ENCODE measurements at regions not wholly inside any gene's neighbourhood (a gene's known extent, or its start where the extent isn't known, plus 50 kb on each side); places are given as distances from the start of the nearest gene placed in this dataset.

DNA sequence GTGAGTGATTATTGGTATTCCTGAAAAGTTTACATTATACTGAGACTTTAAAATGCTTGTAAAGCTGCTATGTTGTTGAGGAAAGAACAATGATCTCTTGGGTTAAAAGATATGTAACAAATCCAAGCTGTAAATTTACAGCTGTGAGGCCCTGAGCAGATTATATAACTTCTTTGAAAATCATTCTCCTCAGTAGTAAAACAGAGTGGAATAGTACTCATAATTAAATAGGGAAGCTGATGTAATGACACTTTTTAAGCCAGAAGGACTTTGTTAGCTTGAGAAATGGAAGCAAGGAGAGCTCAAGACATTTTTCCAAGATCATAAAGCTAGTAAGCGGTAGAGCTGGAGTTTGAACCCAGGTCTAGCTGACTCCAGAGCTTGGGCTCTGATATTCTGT is 363.9 kb downstream of the TMEM135 start:
- Histone ChIP-seq H3K36me3 (no peaks in the 10 kb centered on the region), H3K4me3 (no peak overlapping the region), H3K27me3 (no peaks in the 10 kb centered on the region), H3K9me3 (no peaks in the 10 kb centered on the region), H3K27ac (no peak overlapping the region), H3K4me1 (peaks cover 0 to 14% (median 0%) of the 10 kb centered on the region in 4 donors)
- DNase-seq (ENCODE audit: low spot score in 2 of 2): no peak
- 82 to 100% methylated on average over 1 of the region's 1 CpG for WGBS, 2 donors
- TF ChIP-seq, protein P1, sequence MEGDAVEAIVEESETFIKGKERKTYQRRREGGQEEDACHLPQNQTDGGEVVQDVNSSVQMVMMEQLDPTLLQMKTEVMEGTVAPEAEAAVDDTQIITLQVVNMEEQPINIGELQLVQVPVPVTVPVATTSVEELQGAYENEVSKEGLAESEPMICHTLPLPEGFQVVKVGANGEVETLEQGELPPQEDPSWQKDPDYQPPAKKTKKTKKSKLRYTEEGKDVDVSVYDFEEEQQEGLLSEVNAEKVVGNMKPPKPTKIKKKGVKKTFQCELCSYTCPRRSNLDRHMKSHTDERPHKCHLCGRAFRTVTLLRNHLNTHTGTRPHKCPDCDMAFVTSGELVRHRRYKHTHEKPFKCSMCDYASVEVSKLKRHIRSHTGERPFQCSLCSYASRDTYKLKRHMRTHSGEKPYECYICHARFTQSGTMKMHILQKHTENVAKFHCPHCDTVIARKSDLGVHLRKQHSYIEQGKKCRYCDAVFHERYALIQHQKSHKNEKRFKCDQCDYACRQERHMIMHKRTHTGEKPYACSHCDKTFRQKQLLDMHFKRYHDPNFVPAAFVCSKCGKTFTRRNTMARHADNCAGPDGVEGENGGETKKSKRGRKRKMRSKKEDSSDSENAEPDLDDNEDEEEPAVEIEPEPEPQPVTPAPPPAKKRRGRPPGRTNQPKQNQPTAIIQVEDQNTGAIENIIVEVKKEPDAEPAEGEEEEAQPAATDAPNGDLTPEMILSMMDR (IDR thresholded peaks at IDR 0.05): no peak
- no peak for TF ChIP-seq POLR2A (IDR thresholded peaks at IDR 0.05)
- TF ChIP-seq EP300 (IDR thresholded peaks at IDR 0.05): no peak

DNA sequence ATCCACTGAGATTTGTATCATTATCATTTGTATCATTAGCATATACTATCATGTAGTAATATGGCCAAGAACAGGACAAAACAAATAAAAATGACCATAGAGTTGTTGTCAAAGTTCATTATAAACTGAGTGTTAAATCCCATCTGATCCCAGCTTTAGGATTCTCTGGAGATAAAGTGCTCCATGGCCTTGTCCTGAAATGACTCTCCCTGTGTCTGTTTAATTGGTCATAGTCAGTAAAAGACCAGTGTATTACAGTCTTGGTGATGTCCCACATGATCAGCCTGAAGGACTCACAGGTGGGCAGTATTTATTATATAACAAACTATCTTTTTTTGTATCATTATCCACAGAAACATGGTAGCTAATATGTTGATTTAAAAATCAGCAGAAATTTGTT is 361.6 kb downstream of the TMEM135 start:
- no peaks in the 10 kb centered on the region for H3K9me3 ChIP-seq
- H3K4me3 ChIP-seq: no peak overlapping the region
- H3K4me1 ChIP-seq: peaks cover 0 to 14% (median 0%) of the 10 kb centered on the region in 4 donors
- H3K27ac ChIP-seq: peak overlapping the region in 1 of 4 donors; percentile 17
- TF ChIP-seq EP300 (IDR thresholded peaks at IDR 0.05): no peak
- TF ChIP-seq POLR2A (IDR thresholded peaks at IDR 0.05): no peak
- TF ChIP-seq, protein P1 (IDR thresholded peaks at IDR 0.05): no peak
- no peak for DNase-seq (ENCODE audit: low spot score in 2 of 2)
- H3K27me3 ChIP-seq: no peaks in the 10 kb centered on the region
- H3K36me3 ChIP-seq: no peaks in the 10 kb centered on the region

DNA sequence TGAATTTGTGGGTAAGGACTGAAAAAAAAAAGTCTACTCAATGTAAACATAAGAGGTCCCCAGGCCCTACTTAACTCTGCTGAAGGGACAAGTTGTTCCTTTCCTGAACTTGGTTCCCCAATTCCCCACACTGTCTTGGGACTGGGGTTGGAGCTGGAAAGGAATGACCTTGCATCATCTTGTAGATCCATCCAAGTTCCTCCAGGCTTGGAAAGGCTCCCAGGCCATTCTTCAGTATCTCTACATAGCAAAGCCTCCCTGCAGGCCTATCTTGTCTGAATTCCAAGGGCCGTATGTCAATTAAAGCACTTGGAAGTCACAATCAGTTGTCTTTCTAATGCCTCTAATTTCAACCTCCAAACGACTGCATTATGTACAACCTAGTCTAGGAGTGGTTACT is 361.2 kb downstream of the TMEM135 start:
- Histone ChIP-seq H3K27me3 (no peaks in the 10 kb centered on the region), H3K36me3 (no peaks in the 10 kb centered on the region), H3K9me3 (no peaks in the 10 kb centered on the region), H3K4me3 (no peak overlapping the region), H3K4me1 (peaks cover 0 to 14% (median 0%) of the 10 kb centered on the region in 4 donors), H3K27ac (peak overlapping the region in 1 of 4 donors; percentile 55)
- peak; percentile 64 to 88 for DNase-seq (ENCODE audit: low spot score in 2 of 2)
- TF ChIP-seq, protein P1 (IDR thresholded peaks at IDR 0.05): no peak
- TF ChIP-seq POLR2A (IDR thresholded peaks at IDR 0.05) (no peak), EP300 (IDR thresholded peaks at IDR 0.05) (peak in 1 of 2 donors; percentile 90)
- 56 to 62% methylated on average over 2 of the region's 2 CpGs for WGBS, 2 donors

DNA sequence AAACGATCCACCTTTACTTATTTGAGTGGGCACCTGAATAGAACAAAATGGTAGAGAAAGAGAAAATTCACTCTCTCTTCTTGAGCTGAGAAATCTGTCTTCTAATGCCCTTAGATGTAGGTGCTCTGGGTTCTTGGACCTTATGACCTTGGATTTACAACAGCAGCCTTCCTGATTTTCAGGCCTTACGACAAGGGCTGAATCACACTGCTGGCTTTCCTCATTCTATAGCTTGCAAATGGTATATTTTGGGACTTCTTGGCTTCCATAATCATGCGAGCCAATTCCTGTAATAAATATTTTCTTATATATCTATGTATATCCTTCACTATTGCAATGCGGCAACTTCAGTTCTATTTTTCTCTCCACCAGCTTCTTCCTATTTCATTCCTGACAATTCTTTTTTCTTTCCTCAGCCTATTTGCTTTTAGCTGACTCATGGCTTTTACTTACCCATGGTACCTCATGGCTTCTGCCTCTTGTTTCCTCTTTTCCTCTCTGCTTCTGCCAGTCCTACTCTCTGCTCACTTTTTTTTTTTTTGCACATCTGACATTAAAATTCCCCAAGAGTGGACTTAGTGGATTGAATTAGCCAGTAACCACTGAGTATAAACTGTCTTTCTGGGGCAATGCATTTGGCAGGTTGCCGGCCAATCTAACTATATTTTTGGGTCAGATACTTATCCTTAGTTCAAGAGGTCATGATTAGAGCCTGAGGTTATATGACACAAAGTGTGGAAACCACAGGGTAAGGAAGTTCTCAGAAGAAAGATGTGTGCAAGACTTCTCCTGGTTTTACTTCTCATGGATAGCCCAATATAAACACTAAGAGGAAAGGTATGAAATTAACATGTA is 359.5 kb downstream of the TMEM135 start:
- Histone ChIP-seq H3K27ac (no peak overlapping the region), H3K27me3 (no peaks in the 10 kb centered on the region), H3K36me3 (no peaks in the 10 kb centered on the region), H3K9me3 (no peaks in the 10 kb centered on the region), H3K4me1 (peaks cover 0 to 7% (median 0%) of the 10 kb centered on the region in 4 donors), H3K4me3 (no peak overlapping the region)
- TF ChIP-seq, protein P1 (IDR thresholded peaks at IDR 0.05): no peak
- TF ChIP-seq EP300 (IDR thresholded peaks at IDR 0.05) (no peak), POLR2A (IDR thresholded peaks at IDR 0.05) (no peak)
- WGBS, 2 donors: 80 to 82% methylated on average over 5 of the region's 5 CpGs
- DNase-seq (ENCODE audit: low spot score in 2 of 2): no peak

DNA sequence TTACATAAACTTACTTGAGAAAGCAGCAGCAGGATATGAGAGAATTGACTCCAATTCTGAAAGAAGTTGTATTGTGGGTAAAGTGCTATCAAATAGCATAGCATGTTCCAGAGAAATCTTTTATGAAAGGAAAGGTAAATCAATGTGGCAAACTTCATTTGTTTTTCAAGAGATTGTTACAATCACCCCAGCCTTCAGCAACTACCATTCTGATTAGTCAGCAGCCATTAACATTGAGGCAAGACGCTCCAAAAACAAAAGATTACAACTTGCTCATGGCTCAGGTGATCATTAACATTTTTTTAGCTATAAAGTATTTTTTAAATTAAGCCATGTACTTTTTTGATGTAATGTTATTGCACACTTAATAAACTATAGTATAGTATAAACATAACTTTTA is 357.2 kb downstream of the TMEM135 start:
- Histone ChIP-seq H3K4me3 (no peak overlapping the region), H3K4me1 (peaks cover 0 to 10% (median 0%) of the 10 kb centered on the region in 4 donors), H3K27me3 (no peaks in the 10 kb centered on the region), H3K36me3 (no peaks in the 10 kb centered on the region), H3K27ac (no peak overlapping the region), H3K9me3 (no peaks in the 10 kb centered on the region)
- no peak for DNase-seq (ENCODE audit: low spot score in 2 of 2)
- WGBS, 2 donors: 85 to 95% methylated on average over 1 of the region's 1 CpG
- TF ChIP-seq, protein P1 (IDR thresholded peaks at IDR 0.05): no peak
- TF ChIP-seq POLR2A (IDR thresholded peaks at IDR 0.05): no peak
- TF ChIP-seq EP300 (IDR thresholded peaks at IDR 0.05): no peak

Measured in tibial nerve (tissue), 4 donors.